ENCODE measurements at regions not wholly inside any gene's neighbourhood (a gene's known extent, or its start where the extent isn't known, plus 50 kb on each side); places are given as distances from the start of the nearest gene placed in this dataset.

DNA sequence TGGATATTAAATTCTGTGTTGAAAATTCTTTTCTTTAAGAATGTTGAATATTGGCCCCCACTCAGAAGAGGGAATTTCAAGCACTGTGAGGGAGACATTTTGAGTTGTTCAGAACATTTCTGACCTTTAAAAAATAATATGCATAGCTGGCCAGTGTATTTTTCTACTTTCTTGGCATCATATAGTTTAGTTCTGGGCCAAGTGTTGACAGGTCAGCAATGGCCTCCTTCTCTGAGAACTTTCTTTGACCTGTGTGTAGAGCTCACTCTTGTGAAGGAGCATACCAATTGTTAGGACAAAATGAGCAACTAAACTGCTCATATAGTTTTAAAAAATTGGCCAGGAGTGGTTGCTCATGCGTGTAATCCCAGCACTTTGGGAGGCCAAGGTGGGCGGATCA, 376.0 kb downstream of the LRRC70 start:
- TF ChIP-seq, protein P1, sequence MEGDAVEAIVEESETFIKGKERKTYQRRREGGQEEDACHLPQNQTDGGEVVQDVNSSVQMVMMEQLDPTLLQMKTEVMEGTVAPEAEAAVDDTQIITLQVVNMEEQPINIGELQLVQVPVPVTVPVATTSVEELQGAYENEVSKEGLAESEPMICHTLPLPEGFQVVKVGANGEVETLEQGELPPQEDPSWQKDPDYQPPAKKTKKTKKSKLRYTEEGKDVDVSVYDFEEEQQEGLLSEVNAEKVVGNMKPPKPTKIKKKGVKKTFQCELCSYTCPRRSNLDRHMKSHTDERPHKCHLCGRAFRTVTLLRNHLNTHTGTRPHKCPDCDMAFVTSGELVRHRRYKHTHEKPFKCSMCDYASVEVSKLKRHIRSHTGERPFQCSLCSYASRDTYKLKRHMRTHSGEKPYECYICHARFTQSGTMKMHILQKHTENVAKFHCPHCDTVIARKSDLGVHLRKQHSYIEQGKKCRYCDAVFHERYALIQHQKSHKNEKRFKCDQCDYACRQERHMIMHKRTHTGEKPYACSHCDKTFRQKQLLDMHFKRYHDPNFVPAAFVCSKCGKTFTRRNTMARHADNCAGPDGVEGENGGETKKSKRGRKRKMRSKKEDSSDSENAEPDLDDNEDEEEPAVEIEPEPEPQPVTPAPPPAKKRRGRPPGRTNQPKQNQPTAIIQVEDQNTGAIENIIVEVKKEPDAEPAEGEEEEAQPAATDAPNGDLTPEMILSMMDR (IDR thresholded peaks at IDR 0.05) = no peak
- no peak for TF ChIP-seq POLR2A (IDR thresholded peaks at IDR 0.05)
- intact Hi-C loops (cut with DNase I; ENCODE audit: low total_unique reads) = no loop called here
- no peak overlapping the region for H3K4me3 ChIP-seq (ENCODE audit: low read depth, poor library complexity, severe bottlenecking)
- WGBS, 2 donors = 83 to 92% methylated on average over 2 of the region's 2 CpGs
- no peak for DNase-seq (ENCODE audit: low spot score in 2 of 2)

DNA sequence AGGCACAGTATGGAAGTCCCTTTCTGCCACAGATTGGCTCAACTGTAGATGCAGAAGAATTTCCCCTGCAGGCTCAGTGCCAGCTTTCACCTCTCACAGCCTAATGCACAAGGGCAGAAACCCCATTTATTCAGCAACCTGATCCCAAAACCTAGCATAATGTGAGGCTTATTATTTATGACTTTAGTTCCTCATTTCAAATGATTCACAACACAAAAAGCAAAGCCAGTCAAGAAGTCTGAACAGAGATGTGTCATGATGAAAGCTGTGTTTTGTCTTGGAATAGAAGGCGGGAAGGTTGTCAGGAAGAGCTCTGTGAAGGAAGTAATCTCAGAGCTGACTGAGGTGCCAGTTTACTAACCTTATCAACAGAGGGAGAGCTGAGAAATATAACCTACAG, 369.7 kb downstream of the LRRC70 start:
- TF ChIP-seq POLR2A (IDR thresholded peaks at IDR 0.05) = no peak
- TF ChIP-seq, protein P1 (IDR thresholded peaks at IDR 0.05) = no peak
- intact Hi-C loops (cut with DNase I; ENCODE audit: low total_unique reads) = no loop called here
- 52 to 63% methylated on average over 1 of the region's 1 CpG for WGBS, 2 donors
- H3K4me3 ChIP-seq (ENCODE audit: low read depth, poor library complexity, severe bottlenecking) = no peak overlapping the region
- no peak for DNase-seq (ENCODE audit: low spot score in 2 of 2)

DNA sequence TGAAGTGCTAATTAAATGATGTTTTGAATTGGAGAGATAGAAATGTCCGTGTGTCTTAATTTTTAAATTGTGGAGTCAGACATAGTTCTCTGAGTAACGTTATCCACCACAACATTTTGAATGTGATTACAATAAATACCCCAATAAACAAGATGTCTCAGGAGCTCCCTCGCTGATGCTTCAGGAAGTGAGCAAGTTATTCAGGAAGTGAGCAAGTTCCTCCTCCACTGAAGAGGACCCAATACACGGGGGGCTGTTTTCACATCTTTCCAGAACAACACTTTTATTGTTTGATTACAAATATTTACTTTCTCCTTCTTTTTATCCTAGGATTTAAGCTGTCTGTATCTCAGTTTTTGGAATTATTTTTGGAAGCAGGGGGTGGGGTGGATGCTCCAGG, 363.8 kb downstream of the LRRC70 start:
- H3K4me3 ChIP-seq (ENCODE audit: low read depth, poor library complexity, severe bottlenecking) = no peak overlapping the region
- intact Hi-C loops (cut with DNase I; ENCODE audit: low total_unique reads) = no loop called here
- DNase-seq (ENCODE audit: low spot score in 2 of 2) = no peak
- 36 to 47% methylated on average over 4 of the region's 4 CpGs for WGBS, 2 donors
- TF ChIP-seq, protein P1 (IDR thresholded peaks at IDR 0.05) = no peak
- no peak for TF ChIP-seq POLR2A (IDR thresholded peaks at IDR 0.05)

DNA sequence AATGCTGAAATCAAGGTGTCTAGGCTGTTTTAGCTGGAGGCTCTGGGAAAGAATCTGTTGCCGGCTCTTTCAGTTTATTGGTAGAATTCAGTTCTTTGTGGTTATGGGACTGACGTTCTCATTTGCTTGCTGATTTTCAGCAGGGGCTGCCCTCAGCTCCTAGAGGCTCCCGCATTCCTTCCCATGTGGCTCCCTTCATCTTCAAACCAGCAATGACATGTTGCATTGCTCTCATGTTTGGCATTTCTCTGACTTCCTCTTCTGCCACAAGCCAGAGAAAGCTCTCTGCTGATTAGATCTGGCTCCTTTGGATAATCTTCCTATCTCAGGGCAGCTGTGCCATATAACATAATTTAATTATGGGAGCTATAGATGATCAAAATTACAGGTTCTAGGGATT, 360.3 kb downstream of the LRRC70 start:
- TF ChIP-seq POLR2A (IDR thresholded peaks at IDR 0.05) = no peak
- TF ChIP-seq, protein P1 (IDR thresholded peaks at IDR 0.05) = no peak
- DNase-seq (ENCODE audit: low spot score in 2 of 2) = no peak
- intact Hi-C loops (cut with DNase I; ENCODE audit: low total_unique reads) = no loop called here
- WGBS, 2 donors = 27 to 28% methylated on average over 3 of the region's 3 CpGs
- H3K4me3 ChIP-seq (ENCODE audit: low read depth, poor library complexity, severe bottlenecking) = no peak overlapping the region

DNA sequence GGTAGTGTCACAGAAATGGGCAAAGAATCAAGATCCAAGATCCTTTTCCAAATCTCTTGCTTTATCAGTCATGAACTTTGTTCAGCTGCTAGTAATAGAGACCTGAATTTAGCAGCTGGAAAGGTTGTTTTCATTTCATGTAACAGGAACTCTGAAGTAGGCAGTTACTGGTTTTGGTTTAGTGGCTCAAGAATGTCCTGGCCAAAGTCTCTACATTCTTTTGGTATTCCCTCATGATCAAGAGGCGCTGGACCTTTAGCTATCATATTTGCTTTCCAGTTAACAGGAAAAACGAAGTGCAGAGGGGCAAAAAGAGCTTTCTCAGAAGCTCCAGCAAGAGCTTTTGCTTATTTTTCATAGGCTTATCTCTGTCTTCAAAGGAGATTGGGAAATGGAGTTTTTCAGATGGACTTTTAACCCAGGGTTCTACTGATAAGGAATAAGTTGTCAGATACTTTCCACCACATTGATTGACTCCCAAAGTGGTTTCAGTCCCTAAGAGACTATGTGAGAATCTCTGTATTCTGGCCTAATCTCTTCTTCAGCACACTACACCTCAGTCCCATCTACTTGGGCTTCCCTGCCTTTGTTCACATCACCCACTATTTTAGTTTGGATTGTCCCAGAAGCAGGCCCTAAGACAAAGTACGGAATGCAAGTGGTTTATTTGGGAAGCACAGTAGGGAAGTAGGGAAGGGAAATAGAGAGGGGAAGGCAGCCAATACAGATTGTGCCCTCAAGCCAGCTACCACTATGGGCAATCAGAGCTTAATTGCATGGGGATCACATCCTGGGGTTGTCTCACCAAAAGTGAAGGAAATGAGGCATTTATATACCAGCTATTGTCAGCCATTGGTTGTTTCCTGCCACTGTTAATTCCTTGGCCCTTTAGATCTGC, 359.3 kb downstream of the LRRC70 start:
- no peak overlapping the region for H3K4me3 ChIP-seq (ENCODE audit: low read depth, poor library complexity, severe bottlenecking)
- 59 to 60% methylated on average over 3 of the region's 3 CpGs for WGBS, 2 donors
- no peak for DNase-seq (ENCODE audit: low spot score in 2 of 2)
- intact Hi-C loops (cut with DNase I; ENCODE audit: low total_unique reads) = no loop called here
- no peak for TF ChIP-seq POLR2A (IDR thresholded peaks at IDR 0.05)
- TF ChIP-seq, protein P1 (IDR thresholded peaks at IDR 0.05) = no peak

Measured in lower leg skin (tissue), 4 donors.